Muscle layer of duodenum (tissue), 2 donors: ENCODE measurements at regions not wholly inside any gene's neighbourhood (a gene's known extent, or its start where the extent isn't known, plus 50 kb on each side); places are given as distances from the start of the nearest gene placed in this dataset.

ENCODE experiments used
- H3K27ac ChIP-seq: one replicate; pipeline ENCODE4 v1.7.0; 2013; ENCODE audit warnings: mild to moderate bottlenecking, low read length
- H3K27me3 ChIP-seq: one replicate; pipeline ENCODE4 v1.7.0; 2013; ENCODE audit warnings: low read depth, mild to moderate bottlenecking, control low read depth, low read length
- H3K36me3 ChIP-seq, 2 donors: one replicate each; pipeline ENCODE4 v1.7.0; 2013; ENCODE audit warnings: low read length in 2 of 2, control low read depth in 1 of 2, mild to moderate bottlenecking in 1 of 2; ENCODE audit not compliant: insufficient read depth in 2 of 2, control insufficient read depth in 1 of 2
- H3K4me1 ChIP-seq, 2 donors: one replicate each; pipeline ENCODE4 v1.7.0; 2013; ENCODE audit warnings: low read length in 2 of 2, mild to moderate bottlenecking in 2 of 2, control low read depth in 1 of 2, moderate library complexity in 1 of 2; ENCODE audit not compliant: insufficient read depth in 2 of 2, control insufficient read depth in 1 of 2
- H3K4me3 ChIP-seq, 2 donors: one replicate each; pipeline ENCODE4 v1.7.0; 2013; ENCODE audit warnings: low read length in 2 of 2, low read depth in 1 of 2, mild to moderate bottlenecking in 1 of 2
- H3K9me3 ChIP-seq, 2 donors: one replicate each; pipeline ENCODE4 v1.7.0; 2013; ENCODE audit warnings: low read length in 2 of 2, control low read depth in 1 of 2, mild to moderate bottlenecking in 1 of 2; ENCODE audit not compliant: control insufficient read depth in 1 of 2
- donor health status: healthy.

DNA sequence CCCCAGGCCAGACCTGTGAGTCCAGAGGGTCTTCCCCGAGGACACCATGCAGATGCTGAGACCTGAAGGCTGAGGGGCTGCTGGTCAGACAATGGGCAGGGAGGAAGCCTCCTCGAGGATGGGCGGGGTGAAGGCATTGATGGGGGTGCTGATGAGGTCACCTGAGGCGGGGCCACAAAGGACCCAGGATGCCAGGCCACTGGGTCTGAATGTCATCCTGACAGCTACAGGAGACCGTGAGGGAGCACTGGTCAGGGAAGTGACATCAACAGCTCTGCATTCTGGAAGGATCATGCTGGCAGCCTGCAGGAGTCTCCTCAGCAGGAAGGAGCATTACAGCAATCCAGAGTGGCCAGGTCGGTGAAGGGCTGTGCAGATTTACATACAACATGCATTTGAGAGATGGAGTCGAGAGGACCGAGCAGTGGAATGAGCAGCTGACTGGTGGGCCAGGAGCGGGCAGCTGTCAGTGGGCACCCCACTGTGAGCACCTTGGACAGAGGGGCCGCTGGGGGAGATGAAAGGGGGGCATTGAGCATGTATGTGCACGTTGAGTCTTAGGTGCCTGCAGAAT is 77.7 kb upstream of the ADAMTS2 start:
- no peaks in the 10 kb centered on the region for H3K36me3 ChIP-seq
- H3K27me3 ChIP-seq: no peaks in the 10 kb centered on the region
- no peaks in the 10 kb centered on the region for H3K4me1 ChIP-seq
- H3K9me3 ChIP-seq: no peaks in the 10 kb centered on the region
- no peak overlapping the region for H3K27ac ChIP-seq
- H3K4me3 ChIP-seq: no peak overlapping the region

DNA sequence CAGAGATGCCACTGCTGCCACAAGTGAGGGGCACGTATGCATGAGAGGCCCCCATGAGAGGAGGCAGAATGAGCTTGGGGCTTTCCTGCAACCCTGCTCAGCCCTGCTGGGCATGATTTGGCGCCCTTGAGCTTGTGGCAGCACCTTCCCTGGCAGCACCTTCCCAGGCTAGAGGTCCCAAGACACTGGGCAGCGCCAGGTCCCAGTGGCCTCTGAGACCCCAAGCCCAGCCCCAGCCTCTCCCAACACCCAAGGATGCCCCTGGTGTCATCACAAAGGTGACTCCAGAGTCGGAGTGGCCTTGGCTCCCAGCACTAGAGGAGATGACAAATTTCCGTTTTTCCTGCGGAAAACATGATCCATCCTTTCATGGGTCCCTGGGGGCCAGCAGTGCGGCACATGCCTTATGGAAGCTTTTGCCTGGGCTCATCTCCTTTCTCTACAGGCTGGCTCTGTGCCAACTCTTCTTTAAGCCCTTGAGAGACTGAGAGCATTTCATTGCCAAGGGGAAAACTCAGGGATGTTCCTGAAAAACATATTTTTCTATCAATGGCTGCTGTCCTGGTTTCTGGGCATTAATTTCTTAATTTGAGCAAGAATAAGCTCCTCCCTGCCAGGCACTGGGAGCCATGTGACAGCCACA is 77.1 kb upstream of the ADAMTS2 start:
- H3K9me3 ChIP-seq: no peaks in the 10 kb centered on the region
- H3K27me3 ChIP-seq: no peaks in the 10 kb centered on the region
- no peak overlapping the region for H3K27ac ChIP-seq
- no peaks in the 10 kb centered on the region for H3K36me3 ChIP-seq
- no peak overlapping the region for H3K4me3 ChIP-seq
- no peaks in the 10 kb centered on the region for H3K4me1 ChIP-seq

DNA sequence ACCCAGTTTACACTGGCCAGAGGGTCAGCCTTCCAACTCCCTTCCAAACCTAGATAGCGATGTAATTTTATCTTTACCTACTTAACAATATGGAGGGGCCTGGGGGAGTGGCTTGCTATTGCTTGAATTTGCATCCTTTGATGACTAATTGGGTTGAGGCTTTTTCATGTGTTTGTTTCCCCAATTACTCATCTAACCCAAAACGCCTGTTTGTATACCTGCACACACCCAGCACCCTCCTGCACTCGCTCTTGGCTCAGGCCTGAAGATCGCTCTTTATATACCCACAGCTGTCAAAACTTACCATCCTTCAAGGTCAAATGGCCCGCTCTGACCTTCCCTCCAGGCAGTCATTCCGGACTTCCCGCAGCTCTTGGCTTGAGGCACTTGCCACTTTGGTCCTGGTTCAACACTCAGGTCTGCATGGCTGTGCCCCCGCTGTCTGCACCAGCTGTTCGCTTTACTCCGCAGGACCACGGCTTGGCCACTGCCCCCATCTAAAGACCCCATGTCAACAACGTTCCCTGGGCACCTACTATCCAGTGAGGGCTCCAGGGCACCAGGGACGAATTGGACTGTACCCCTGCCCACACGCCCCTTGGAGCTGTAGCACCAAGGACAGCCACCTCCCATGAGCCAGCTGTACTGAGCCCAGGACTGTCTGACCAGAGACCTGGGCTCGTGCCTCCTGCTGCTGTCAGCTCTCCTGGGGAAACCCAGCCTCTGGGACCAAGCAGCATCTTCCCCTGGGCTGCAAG is 76.1 kb upstream of the ADAMTS2 start:
- no peaks in the 10 kb centered on the region for H3K27me3 ChIP-seq
- no peaks in the 10 kb centered on the region for H3K4me1 ChIP-seq
- no peaks in the 10 kb centered on the region for H3K36me3 ChIP-seq
- no peaks in the 10 kb centered on the region for H3K9me3 ChIP-seq
- no peak overlapping the region for H3K27ac ChIP-seq
- no peak overlapping the region for H3K4me3 ChIP-seq

DNA sequence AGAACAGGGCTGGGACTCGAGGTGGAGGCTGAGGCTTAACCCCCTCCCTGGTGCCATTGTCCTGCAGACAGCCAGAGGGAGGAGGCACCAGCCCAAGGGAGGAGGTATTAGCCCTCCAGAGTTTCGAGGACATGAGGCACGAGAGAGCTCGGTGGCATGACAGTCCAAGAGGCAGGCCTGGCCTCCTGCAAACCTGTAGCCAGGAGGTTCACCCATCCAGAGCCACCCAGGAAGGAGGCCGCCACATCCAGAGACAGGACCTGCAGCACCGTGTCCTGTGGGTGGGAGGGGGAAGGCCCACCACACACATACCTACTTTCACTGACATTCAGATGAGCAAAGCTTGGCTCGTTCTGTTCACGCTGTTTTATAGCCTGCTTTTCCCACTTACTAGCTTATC is 75.2 kb upstream of the ADAMTS2 start:
- no peaks in the 10 kb centered on the region for H3K9me3 ChIP-seq

DNA sequence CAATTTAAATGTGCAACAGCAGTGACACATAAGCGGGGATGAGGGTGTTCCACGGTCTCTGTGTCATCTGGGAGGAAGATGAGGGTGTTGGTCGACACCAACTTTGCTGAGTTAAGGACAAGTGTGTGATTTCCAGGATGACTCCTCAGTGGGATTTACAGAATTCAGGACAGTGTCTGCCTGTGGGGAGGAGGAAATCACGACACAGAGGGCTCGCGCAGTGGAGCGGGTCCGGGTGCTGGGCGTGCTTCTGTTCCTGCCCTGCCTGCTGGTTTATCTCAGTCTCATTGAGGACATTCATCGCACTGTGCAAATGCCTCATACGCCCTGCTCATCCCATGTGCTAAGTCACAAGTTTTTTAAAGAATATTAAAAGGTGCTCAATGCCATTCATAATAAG is 73.7 kb upstream of the ADAMTS2 start:
- no peak overlapping the region for H3K27ac ChIP-seq
- H3K27me3 ChIP-seq: no peaks in the 10 kb centered on the region
- H3K36me3 ChIP-seq: no peaks in the 10 kb centered on the region
- H3K4me1 ChIP-seq: no peaks in the 10 kb centered on the region
- H3K9me3 ChIP-seq: no peaks in the 10 kb centered on the region
- no peak overlapping the region for H3K4me3 ChIP-seq

More for the DNA sequence above, 75.2 kb upstream of the ADAMTS2 start:
- Histone ChIP-seq H3K4me3 (no peak overlapping the region), H3K36me3 (no peaks in the 10 kb centered on the region), H3K4me1 (no peaks in the 10 kb centered on the region), H3K27ac (no peak overlapping the region), H3K27me3 (no peaks in the 10 kb centered on the region)

DNA sequence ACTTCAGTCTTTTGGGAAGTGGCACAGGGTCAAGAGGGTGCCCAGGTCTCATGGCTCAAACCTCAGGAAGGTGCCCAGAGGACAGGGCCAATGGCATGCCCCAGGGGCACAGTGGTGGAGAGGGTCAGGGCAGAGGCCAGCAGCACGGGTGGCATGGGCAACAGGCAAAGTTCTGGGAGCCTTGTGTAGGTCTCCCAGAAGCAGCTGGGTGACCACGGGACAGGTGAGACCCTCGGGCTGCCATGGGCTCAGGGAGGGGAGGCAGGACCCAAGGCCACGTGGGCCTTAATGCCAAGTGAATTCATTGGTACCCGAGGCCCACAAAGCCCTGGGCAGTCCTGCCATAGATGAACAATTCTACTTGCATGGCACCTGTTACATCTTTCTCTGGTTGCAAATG is 72.4 kb upstream of the ADAMTS2 start:
- Histone ChIP-seq H3K4me1 (no peaks in the 10 kb centered on the region), H3K27me3 (no peaks in the 10 kb centered on the region), H3K4me3 (no peak overlapping the region), H3K27ac (no peak overlapping the region), H3K36me3 (no peaks in the 10 kb centered on the region), H3K9me3 (no peaks in the 10 kb centered on the region)

DNA sequence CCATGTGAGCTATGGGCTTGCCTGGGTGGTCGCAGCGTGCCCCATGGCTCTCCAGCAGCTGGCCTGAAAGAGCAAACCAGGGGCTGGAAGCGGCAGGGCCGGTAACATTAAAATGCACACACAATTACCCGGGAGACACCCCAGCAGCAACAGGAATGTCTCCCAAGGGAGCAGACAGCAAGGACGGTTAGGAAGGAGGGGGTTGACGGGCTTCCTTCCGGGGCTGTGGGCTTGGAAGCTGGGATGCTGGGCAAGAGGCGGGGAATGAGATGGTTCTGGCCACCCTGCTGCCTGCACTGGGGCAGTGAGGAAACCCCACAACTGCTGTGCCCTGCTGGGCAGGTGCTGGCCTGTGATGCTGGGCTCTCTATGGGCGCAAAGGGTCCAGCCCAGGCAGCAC is 71.8 kb upstream of the ADAMTS2 start:
- Histone ChIP-seq H3K4me3 (no peak overlapping the region), H3K4me1 (no peaks in the 10 kb centered on the region), H3K9me3 (no peaks in the 10 kb centered on the region), H3K36me3 (no peaks in the 10 kb centered on the region), H3K27me3 (no peaks in the 10 kb centered on the region), H3K27ac (no peak overlapping the region)

DNA sequence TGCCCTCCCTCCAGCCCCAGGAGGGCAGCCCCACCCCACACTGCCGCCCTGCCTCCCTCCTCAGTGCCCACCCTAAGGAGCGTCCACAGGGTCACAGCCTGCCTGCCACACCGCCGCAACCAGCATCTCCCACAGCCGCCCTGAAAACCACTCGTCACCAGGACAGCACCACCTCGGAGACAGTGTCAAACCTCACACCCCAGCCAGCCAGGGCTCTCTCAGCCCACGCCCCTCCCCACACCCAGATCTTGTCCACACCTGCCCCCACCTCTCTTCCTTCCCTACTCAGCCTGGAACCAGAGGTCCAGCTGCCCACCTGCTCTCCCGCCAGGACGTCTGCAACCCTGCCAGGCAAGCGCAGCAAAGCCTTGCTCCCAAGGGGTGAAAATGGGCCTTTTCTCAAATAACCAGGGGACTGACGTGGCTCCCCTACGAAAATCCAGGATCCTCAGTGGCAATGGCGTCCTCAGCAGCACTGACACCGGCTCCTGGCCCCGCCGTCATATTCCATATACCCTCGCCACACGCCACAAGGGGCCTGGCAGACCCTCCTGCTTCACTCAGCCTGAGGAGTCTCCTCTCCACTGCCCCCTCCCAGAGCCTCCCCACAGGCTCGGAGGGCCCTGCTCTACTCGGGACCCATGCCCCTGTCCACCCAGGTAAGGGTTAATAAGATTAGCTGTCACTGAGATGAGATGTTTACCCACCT is 71.0 kb upstream of the ADAMTS2 start:
- no peaks in the 10 kb centered on the region for H3K4me1 ChIP-seq
- H3K36me3 ChIP-seq: no peaks in the 10 kb centered on the region
- no peaks in the 10 kb centered on the region for H3K27me3 ChIP-seq
- no peak overlapping the region for H3K4me3 ChIP-seq
- H3K9me3 ChIP-seq: no peaks in the 10 kb centered on the region
- H3K27ac ChIP-seq: no peak overlapping the region

DNA sequence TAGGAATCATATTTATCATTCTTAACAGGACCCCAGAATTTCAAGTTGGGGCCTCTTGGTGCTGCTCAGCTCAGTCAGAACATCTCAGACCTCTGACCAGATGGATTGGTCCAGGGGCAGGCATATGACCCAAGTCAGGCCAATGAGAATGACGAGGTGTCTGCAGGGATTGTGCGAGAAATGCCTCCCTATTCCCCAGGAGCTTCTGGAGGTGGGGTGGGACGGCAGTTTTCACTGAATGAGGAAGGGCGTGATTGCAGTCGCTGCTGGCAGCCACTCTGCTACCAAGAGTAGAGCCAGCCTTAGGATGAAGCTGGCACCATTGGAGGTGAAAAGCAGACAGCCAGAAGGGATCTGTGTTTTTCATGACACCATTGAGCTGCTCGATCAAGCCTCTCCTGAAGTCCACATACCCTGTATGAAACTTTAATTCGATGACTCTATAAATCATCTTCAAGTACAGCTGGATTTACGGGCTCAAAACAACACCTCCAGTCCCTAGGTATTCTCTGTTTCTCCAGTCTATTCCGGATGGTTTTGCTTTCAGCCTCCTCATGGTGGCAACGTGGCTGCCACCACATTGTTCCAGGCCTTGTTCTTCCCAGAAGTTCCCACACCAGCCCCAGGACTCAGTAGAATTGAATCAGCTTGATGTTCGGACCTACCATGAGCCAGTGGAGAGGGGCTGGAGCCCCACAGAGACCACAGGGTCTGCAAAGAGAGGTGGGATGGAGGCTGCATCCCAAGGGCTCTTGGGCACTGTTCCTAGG is 70.2 kb upstream of the ADAMTS2 start:
- Histone ChIP-seq H3K4me3 (no peak overlapping the region), H3K27me3 (no peaks in the 10 kb centered on the region), H3K9me3 (no peaks in the 10 kb centered on the region), H3K4me1 (no peaks in the 10 kb centered on the region), H3K36me3 (no peaks in the 10 kb centered on the region), H3K27ac (no peak overlapping the region)

DNA sequence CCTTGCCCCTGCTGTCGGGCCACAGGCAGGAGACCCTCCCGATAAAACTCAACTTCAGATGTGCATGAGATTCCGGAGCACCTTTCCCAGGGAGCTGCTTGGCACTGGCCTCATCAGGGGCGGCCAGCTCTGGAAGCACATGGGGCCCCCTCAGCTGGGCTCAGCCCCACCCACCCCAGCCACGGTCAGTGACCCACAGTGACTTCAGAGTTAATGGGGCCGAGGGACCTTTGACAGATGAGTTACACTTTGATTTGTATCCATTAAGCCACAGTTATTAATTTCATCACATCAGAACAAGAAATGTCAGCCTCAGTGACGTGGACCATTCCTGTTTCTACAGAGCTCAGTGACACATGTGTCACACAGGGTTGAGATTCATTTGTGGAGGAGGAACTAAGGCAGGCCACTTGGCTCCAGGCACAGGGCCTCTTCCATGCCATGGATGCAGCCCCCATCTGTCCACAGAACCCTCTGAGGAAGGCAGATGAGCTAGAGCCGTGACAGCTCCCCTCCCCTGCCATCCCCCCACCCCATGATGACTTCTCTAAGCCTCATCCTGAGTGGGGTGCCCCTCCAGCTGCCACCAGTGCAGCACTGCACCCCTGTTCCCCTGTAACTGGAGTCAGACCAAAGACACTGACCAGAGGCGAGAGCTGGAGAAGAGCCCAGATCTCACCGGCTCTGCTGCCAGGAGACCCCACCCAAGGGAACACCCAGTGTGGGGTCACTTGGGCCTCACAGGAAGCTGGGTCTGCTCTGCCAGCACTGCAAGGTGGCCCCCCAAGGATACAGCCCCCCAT is 69.4 kb upstream of the ADAMTS2 start:
- Histone ChIP-seq H3K4me1 (no peaks in the 10 kb centered on the region), H3K36me3 (no peaks in the 10 kb centered on the region), H3K27me3 (no peaks in the 10 kb centered on the region), H3K9me3 (no peaks in the 10 kb centered on the region), H3K4me3 (no peak overlapping the region), H3K27ac (no peak overlapping the region)
